Right kidney (tissue), 1 donor: ENCODE measurements at regions not wholly inside any gene's neighbourhood (a gene's known extent, or its start where the extent isn't known, plus 50 kb on each side); places are given as distances from the start of the nearest gene placed in this dataset.
A peak's percentile ranks its signal among the peaks of the same experiment; 100 is the strongest.
"Not testable (repeated sequence)": the region's sequence is repeated elsewhere in the genome, so short reads cannot be mapped to it uniquely, and the experiment has no call there.

Experiments
- DNase-seq: peaks from one replicate; pipeline ENCODE4 v3.0.0-alpha.2; 2016

DNA sequence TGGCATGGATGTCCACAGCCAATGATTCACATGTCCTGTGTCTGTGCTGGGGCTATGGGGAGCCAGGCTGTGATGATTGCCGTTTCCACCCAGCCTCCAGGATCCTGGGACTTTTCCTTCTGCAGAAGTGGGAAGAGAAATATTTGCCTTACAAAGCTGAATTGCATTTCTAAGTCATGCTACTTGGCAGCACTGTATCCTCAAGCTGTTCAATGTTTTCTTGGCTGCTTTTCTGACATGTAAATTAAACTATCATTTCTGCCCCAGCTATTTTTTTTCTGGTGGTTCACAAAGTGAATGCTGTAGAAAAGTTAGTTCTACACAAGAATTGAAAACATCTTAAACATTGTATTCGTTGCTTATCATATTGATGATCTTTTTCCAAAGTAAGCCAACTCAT, 51.9 kb upstream of the TCERG1L start:
- no peak for DNase-seq

DNA sequence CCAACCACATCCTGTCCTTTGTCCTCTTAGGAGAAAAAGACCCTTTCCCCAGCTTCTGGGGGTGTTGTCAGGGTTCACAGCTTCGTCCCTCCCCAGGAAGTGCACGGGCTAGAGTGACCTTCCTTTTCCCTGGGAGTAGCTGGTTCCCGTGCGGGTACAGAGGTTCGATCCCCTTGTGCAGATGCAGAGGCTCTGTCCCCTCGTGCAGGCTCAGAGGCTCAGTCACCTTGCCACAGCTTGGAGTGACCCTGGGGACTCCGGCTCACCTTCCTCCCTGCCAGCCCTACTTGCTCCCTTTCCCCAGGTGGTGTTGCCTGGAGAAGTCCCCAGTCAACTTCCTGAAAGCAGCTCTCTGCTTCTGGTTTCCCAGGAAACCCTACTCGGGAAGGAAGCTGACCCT, 60.0 kb upstream of the TCERG1L start:
- DNase-seq: no peak

DNA sequence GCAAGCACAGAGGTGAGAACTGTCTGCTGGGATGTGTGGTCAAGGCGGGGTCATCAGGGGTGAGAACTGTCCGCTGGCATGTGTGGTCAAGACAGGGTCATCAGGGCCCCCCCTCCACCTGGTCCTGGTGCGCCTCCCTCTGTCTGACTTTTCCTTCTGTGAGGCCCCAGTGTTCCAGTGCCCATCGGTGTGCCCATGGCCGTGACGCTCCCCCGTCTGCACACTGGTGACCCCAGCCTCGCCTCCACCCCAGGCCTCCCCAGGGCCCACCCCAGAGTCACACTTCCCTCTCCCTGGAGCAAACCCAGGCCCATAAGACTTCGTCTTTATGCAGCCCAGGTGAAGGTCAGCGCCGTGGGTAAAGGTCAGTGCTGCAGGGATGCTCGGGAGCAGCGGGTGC, 70.1 kb upstream of the TCERG1L start:
- DNase-seq: no peak

DNA sequence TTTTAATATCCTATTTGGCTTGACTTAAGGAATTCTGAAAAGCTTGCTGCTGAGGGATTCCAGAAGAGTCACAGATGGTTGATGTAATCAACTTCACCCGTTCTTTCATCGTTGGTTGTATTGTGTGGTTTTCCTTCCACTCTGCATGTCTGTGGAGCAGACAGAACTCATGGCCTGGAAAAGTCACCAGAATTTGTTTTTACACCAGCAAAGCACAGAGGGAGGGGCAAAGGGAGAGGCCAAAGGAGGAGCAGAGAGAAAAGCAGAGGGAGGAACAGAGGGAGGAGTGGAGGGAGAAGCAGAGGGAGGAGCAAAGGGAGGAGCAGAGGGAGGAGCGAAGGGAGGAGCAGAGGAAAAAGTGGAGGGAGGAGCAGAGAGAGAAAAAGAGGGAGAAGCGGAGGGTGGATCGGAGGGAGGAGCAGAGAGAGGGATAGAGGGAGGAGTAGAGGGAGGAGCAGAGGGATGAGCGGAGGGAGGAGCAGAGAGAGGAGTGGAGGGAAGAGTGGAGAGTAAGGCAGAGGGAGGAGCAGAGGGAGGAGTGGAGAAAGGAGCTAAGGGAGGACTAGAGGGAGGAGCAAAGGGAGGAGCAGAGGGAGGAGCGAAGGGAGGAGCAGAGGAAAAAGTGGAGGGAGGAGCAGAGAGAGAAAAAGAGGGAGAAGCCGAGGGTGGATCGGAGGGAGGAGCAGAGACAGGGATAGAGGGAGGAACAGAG, 73.8 kb upstream of the TCERG1L start:
- DNase-seq: not testable (repeated sequence)

DNA sequence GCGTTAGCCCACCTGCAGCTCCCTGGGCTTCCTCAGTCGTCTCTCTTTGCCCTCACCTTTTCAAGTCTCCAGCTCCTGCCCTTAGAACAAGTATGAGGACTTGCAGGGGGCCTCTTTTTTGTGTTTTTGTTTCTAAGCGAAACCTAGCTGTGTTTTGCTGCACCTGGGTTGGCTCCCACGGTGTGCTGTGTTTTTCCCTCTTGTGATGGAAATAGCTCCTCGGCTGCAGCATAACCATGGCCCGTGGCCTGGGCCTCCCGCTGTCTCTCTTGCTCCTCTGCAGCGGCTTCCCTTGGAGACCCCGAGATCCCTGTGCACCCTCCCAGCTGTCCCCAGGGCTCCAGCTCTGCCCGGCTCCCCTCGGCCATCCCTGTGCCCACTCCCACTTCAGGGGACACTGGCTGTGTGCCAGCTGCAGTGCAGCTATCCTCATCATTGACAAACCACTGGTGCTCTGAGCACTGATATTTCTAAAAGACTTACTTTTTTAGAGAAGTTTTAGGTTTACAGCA, 75.6 kb upstream of the TCERG1L start:
- DNase-seq: no peak

DNA sequence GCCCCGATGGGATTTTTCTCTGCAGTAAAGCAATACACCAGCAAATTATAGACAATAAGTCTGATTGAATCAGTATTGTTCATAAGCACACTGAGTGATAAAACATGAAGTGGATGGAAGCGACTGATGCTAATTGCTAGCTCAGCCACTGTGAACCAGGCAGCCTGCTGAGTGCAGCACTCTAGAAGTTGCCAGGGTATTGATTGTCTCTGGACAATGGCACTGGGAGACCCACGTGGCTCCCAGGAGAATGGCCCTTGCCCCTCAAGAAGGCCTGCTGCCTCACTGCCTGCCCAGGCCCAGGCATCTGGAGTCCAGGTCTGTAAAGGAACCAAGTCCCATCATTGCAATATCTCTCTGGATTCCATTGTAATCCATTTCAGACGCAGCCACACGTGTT, 80.4 kb upstream of the TCERG1L start:
- no peak for DNase-seq

DNA sequence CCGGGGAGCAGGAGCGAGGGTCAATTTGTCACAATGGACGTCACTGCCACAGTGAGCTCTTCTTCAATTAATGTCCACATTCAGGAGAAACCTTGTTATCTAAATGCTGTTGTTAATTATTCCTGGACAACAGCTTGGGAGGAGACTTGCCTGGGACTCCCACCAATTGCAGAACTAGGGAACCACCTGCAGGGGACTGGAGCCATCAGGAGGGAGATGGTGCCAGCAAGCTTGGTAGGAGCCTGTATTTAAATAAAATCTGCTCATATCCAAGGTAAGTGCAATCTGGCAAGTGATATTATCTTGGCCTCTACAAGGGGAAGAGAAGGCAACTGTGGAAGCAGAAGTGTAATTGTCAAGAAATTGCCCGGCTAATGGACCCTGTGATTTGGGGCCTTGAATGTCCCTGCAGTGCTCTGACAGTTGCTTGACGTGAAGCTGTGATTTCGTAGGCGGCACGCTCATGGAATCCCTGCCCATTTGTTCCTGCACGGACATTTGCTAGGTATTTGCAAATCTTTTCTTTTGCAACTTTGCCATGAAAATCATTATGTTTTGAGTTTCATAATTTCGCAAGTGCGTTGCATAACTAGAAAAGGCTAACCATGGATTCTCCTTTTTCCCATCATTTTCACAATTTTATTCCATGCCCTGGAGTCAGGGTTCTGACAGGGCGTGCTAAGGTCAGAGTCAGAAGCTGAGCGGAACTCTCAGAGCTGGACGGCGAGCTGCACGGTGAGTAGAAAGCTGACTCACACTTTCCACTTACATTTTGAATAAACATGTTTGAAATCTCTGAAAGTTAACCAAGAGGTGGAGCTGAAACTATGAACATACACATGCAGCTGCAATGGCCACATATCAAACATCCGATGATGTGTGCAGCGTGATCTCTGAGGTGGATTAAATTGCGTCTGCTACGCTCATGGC, 84.9 kb upstream of the TCERG1L start:
- no peak for DNase-seq

DNA sequence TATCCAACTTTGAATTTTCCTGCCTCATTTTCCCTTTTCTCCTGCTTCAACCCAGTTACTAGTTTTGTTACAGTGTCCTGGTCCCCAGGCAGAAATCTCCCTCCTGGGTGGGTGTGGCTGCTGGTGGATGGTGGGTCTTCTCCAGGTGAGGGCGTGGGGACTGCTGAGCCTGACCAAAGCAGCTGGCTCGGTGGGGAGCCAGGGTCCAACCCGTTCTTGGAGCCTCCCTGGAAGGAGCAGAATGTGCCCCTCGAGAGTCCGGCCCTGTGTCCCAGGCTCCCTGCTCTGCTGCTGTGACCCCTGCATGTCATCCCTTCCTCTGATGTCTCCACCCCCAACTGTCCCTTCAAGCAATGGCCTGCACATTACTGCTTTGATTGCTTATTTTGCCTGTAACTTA, 86.6 kb upstream of the TCERG1L start:
- no peak for DNase-seq

DNA sequence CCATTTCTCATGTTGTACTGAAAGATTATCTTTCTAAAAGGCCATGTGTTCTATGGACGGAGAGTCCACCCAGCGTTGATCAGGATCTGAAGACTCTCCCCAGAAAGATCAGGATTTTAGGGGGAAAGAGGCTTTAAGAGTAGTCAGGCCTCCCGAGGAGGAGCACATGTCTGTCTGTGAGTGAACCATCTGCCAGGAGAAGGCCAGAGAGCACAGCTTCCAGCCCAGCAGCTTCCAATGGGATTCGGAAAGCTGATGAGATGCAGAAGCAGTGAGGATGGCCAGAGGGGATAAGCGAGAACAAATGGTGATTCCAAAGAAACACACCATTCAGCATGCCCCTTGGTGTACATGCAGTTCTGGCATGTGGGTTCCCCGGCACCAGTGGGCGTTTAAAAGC, 88.5 kb upstream of the TCERG1L start:
- no peak for DNase-seq

DNA sequence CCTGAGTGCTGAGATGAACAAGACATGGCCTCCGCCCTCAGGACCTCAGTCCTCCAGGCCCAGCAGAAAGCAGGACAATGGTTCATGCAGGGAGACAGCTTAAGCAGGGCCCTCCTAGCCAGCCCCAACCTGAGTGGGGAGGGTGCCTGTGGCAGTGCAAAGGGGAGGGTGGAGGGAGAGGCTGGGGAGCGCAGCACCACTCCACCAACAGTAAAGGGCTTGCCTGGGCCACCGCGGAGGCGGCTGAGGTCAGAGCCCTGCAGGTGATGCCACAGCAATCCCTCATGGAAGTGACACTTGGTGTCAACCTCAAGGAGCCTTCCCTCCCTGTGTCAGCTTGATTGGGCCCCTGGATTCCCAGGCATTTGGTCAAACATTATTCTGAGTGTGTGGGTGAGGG, 89.0 kb upstream of the TCERG1L start:
- no peak for DNase-seq

DNA sequence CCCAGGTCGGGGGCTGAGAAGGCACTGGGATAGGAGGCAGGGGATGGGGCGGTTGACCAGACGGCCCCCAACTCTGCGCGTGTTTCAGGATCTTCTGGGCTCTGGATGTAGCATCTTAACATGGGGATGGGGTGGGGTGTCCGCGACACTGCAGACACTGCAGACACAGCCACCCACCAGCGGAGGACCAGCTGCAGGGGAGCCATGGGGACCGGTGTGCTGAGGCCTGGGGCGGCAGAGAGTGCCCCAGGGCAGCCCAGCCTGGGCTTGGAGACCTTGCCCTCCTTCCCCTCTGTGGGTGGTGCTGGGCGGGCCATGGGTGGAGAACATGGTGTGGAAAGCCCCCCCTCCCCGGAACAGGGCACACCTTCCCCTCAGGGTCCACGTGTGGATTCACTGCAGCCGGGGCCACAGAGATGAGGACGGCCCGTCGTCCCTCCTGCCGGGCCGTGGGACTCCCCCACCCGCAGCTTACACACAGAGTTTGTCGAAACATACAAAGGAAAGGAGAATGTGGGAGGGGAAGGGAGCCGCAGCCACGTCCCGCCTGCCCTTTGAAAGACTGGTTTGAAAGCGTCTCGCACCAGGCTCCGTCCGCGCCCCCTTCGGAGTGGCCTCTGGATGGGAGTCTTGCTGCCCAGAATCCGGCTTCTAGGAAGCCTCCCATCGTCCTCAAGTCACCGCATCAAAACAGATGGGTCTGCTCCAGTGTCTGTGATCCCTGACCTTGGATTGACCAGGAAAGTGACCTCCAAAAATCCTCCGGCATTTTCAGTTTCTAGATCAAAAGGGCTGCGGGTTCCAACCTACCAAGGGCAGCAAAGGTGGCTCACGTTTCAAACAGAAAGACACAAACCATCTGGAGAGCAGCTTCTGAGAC, 91.5 kb upstream of the TCERG1L start:
- peak; percentile 53 for DNase-seq

DNA sequence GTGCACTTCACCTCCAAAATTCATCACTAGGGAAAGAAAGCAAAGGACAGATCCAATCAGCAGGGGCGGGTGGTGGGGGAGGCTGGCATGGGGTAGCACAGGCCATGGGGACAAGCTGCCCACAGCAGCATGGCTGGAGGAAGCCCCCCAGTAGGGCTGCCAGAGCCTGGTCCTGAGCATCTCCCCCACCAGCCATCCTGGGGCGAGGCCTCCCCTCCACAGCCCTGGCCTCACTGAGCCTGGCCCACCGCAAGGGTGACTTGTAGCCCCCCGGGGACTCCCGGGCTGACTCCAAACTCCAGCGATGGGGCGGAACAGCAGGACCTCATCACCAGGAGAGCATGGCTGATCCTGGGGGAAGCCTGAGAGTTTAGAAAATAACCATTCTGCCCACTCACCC, 92.4 kb upstream of the TCERG1L start:
- DNase-seq: no peak

DNA sequence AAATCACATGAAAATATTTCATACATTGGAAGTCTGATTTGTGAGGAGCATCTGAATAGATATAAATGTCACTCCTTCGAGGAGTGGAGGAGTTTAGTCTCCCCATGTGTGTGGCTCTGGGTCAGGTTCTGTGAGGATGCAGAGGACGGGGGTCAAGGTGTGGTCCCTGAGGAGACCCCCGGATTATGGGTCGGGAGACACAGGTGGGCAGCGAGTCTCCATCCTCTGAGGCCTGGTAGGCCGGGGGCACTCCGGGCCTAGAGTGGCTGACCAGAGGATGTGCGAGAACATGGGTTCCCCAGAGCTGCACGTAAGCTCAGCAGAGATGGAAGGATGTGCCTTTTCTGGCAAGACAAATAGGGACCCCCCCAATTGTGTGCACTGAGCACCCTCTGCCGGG, 93.4 kb upstream of the TCERG1L start:
- DNase-seq: no peak

DNA sequence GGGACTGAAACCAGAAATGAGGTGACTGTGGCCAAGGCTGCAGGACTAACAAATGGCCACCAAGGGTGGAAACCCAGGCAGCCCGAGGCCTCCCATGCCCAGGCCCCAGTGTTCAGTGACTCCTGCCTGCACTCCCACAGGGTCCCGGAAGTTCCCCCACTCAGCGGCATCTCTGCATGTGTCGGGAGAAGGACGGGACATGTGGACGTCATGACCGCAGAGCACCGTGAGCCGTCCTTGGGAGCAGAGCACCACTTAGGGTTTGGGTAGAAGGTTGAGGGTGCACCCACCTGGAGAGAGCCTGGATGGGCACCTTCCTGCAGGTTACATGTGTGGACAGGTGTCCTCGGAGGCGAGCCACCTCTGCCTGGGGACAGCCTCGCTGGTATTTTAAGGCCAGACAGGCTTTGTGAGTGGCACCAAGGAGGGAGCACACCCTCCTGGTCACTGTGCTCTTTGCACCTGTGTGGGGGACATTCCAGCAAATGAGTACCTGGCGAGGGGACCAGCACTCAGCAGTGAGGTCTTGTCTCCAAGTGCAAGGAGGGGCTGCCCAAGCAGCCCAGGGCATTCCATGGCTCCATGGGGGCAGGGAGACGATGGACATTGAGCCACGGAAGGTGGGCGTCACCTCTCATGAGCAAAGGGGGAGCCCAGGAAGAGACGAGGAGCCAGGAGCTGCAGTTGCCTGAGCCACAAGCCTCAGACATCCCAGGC, 95.3 kb upstream of the TCERG1L start:
- DNase-seq: no peak

DNA sequence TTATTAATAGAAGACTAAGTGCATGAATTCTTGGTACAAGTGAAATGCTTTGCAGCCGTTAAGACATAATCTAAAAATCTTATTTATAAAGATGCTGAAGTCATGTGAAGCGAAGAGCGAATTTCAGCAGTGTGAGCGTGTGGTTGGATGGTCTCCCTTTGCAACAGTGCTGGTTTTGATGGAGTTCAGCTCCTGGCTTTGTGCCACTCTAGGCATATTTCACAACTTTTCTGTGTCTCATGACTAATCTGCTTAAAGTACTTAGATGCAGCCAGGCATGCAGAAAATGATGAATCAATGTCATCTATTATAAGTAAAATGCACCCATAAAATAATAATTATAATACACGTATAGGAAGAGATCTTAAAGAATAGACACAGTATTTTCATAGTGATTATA, 107.2 kb upstream of the TCERG1L start:
- DNase-seq: no peak

DNA sequence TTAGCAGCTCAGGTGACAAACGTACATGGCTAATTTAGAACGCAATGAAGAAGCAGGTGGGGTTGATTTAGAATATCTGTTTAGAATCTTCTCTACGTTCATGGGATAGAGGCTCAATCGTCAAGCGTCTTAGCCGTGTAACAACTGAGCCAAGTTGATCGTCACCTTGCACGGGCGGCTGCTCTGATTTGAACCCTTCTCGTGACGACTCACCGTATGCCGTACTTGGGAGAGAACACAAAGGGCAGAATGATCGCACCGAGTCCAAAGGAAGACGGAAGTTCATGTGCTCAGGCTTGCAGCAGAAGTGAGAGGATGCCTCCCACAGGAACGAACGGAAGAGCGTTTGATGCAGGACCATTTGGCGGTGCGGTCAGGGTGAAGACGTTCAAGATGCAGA, 108.3 kb upstream of the TCERG1L start:
- DNase-seq: no peak

DNA sequence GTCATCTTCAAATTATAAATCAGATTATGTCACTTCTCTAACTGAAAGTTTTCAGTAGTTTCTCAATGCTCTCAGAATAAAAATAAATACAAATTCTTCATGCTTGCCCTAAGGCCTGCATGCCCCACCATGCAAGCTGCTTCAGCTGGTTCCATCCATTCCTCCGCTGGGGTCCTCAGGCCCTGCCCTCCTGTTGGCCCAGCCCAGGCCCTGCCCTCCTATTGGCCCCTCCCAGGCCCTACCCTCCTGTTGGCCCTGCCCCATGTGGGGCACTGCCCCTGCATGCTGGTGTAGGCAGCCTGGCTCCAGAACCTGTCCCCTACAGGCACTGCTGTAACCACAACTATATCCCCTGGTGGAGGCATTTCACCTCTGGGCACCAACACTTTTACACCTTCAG, 109.3 kb upstream of the TCERG1L start:
- no peak for DNase-seq

DNA sequence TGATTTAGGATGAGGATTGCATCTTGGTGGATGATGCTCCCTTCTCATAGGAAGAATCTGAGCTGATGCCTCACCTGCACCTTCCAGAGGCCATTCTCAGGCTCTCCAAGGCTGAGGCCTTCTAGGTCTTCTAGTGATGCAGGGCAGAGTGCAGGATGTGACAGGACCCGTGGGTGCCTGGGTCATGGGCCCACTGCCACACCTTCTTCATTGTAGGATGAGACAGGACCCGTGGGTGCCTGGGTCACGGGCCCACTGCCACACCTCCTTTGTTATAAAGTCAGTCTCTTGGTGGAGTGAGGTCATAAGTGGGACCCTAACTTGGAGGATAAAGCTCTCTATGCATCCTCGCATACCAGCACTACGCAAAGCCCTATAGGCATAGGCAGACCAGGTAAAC, 109.9 kb upstream of the TCERG1L start:
- DNase-seq: no peak

DNA sequence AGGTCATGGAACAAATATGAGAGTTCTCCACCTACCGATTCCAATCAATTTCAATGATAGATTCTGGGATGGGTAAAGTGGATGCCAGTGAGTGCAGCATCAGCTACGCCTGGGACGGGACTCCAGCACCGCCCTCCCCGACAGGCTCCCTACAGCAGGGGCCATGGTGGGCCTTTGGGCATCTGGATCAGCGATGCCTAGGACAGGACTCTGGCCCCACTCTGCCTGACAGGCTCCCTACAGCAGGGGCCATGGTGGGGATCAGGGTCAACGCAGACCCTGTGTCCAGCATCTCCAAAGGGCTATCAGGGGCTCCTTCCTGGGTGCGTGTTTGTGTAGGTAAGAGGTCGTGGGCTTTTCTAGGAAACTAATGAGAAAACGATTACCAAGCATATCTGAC, 111.2 kb upstream of the TCERG1L start:
- no peak for DNase-seq

DNA sequence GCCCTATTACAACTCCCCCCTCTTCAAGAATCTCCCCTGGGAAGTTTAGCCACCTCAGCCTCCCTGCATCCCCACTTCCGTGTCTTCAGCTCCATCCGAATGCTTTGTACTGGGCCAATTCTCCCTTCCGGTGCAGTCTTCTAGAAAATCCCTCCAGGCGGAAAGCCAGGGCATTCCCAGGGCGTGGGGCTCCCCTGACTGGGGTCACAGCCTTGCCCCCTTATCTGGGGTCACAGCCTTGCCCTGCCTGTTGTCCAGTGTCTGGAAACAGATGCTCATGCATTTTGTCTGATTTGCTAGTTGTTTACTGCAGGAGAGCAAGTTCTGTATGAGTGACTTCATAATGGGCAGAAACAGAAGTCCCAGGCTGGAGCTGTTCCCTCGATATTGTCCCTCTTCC, 112.5 kb upstream of the TCERG1L start:
- no peak for DNase-seq

DNA sequence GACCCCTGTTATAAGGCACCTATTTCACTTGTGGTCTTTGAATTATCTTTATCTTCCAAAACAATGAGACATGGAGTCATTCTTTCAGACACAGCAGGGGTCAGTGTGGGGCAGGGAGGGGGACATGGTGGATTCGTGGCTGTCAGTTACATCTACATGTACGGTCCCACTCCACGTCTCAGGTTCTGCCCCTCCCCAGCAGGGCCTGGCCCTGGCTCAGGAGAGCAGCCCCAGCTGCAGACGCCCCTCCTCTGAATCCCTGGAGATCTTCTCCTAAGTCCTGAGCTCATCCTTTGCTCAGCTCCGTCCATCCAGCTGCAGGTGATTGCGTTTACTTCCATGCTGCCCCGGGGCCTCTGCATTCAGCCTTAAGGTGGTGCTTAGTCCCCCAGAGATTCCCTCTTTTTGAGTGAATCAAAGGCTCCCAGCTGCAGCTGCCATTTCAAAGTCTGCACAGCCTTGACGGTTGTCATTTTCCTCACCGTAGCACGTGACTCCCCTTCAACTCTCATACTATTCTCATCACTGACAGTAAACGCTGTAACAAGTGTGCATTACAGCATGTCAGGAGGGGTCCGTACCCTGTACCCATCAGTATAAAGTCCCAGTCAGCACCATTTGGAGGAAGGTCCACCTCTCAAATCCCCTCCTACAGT, 113.4 kb upstream of the TCERG1L start:
- DNase-seq: no peak
